ENCODE measurements at regions not wholly inside any gene's neighbourhood (a gene's known extent, or its start where the extent isn't known, plus 50 kb on each side); places are given as distances from the start of the nearest gene placed in this dataset.

- TF ChIP-seq SIN3A (IDR thresholded peaks at IDR 0.05; ENCODE audit: borderline replicate concordance, insufficient read depth, low read length), result no peak
- TF ChIP-seq POLR2AphosphoS5 (IDR thresholded peaks at IDR 0.05; ENCODE audit: low read depth, low read length), result no peak
- no peak for TF ChIP-seq TAF1 (IDR thresholded peaks at IDR 0.05; ENCODE audit: borderline replicate concordance, insufficient read depth, low read length)
These were observed 558.6 kb upstream of the IGFBP3 start for GRCh38 chr7:46479680-46480079.
